ENCODE measurements at regions not wholly inside any gene's neighbourhood (a gene's known extent, or its start where the extent isn't known, plus 50 kb on each side); places are given as distances from the start of the nearest gene placed in this dataset.

DNA sequence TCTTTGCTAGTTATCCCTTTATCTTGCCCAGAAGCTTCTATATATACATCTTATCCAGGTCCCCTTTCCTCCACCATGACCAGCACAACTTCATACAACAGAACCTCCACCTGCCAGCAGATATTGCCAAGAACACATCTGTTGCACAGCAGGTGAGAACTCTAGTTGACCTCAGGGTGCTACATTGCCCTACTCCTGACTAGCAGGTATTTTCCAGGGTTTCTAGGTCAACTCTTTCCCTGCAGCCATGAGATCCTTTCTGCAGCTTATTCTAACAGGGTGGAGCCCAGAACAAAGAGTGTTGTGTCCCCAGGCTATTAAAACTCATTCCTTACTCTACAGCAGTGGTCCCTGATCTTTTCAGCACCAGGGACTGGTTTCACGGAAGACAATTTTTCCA lies 319.5 kb downstream of the PRDM2 start:
- H3K4me3 ChIP-seq: no peak overlapping the region
- H3K27ac ChIP-seq: no peak overlapping the region

DNA sequence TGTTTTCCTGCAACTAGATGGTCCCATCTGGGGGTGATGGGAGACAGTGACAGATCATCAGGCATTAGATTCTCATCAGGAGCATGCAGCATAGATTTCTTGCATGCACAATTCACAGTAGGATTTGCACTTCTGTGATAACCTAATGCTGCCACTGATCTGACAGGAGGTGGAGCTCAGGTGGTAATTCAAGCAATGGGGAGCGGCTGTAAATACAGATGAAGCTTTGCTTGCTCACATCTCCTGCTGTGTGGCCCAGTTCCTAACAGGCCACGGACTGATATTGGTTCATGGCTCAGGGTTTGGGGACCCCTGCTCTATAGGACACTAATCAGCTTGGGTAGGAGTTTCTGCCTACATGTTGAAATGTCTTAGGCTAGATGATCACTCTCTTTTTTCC lies 320.0 kb downstream of the PRDM2 start:
- Histone ChIP-seq H3K27ac (no peak overlapping the region), H3K4me3 (no peak overlapping the region)

DNA sequence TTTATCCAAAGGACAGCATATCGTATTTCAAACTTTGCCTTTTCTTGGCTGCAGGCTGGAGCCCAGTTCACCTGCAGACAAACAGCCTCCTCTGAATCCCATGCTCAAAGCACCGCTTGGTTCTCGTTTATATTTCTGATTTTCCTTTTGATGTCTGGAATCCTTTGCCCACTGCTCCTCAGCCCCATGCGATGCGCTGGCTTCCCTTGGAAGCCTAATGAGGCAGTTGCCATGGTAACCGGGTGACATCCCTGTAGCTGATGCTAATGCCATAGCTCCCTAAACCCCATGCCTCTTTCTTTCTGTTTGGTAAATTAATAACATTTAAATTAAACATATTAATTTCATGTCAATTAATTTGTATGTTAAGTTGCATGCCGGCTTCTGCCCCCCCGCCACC lies 327.1 kb downstream of the PRDM2 start:
- H3K27ac ChIP-seq: no peak overlapping the region
- no peak overlapping the region for H3K4me3 ChIP-seq

DNA sequence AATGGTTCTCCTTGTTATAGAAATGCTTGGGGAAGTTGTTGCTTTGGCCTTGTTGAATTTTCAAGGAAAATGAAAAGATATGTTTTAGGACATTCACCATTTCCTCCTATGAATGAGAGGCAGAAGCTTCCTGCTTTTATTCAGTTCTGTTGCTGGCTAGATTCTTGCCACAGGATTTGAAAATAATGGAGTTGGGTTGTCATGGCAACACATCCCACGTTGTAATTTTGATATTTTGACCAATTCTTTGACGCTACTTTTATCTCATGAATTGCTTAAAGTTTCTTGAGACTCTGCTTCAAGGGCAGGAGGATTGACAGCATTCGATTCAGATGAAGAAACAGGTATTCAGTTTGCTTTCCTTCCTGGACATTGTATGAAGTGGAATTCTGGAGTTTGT lies 331.5 kb downstream of the PRDM2 start:
- Histone ChIP-seq H3K27ac (no peak overlapping the region), H3K4me3 (no peak overlapping the region)

DNA sequence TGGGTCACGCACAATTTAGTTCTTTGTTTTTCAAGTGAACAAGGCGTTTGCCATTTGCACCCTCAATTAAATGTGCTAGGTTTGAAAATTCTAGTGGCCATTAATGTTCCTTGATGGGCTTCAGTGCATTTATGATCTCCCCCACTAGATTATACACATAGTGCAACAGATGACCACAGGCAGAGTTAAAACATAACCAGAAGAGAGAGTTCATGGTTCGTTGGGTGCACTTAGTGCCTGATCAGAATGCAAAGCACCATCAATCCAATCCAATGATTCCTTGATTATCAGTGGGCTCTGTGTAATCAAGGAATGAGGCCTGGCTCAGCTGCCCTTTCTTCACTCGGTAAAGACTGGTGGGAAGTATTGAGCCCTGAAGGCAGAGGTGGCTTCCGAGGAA lies 334.5 kb downstream of the PRDM2 start:
- no peak overlapping the region for H3K27ac ChIP-seq
- no peak overlapping the region for H3K4me3 ChIP-seq

DNA sequence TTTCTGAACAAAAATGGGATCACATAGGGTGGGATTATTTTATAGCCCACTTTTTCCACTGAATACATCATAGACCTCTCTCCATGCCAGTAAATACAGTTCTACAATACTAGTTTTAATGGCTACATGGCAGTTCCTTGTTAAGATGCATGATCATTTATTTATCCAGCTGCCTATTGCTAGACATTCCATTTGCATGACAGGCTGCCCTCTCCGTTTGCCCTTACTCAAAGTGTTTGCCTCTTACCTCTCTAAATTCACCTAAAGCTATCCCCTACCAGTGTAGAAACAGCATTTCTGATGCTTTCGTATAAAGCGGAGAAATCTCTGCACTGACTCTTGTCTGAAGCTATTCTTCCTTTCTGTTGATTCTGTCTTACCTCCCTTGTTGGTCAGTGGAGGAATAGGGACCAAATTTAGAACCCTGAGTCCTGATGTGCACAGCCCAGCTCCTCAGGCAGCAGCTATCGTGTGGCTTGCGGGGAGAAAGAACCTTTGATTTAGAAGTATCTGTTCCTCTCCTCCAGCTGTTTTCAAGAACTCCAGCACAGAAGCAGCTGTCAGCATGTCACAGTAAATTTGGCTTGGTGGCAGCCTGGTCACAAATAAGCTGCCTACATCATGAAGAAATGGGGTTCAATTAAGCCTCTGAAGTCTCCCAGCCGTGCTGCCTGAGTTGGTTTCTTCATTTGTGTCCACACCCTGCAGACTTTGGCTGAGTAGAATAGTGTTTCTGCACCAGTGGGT lies 337.3 kb downstream of the PRDM2 start:
- Histone ChIP-seq H3K4me3 (no peak overlapping the region), H3K27ac (no peak overlapping the region)

DNA sequence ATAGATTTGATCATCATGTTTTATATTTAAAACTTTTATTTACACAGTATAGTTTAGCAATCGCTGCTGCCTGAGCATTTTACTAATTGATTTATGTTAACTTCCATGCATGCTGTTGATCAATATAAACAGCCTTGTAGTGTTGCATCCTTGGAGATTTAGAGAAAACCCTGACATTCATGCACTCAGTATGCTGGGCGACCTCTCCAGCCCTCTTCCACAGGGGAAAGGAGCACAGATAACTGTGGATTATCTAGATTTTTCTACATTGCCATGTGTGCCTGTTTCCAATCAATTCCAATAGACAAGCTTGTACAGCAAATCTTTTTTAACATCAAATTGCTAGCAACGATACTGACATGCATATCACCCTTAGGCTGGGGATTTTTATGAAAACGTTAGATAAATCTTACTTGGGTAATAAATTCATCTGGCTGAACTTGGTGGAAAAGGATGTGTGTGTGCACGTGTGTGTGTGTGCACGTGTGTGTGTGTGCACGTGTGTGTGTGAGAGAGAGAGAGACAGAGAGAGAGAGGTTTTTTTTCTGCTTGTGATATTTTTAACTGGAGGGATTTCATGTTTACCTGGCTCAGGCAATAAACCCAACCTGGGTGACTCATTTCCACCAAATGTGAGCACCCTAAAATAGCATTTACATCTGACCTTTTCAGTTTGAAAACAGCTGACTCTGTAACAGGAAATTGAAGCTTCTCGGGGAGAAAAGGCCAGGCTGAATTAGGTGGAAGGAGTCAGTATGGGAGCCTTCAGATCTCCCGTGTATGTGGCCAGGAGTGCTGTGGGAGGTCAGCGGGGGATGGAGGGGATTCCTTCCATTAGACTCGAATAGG lies 339.8 kb downstream of the PRDM2 start:
- Histone ChIP-seq H3K4me3 (no peak overlapping the region), H3K27ac (no peak overlapping the region)

DNA sequence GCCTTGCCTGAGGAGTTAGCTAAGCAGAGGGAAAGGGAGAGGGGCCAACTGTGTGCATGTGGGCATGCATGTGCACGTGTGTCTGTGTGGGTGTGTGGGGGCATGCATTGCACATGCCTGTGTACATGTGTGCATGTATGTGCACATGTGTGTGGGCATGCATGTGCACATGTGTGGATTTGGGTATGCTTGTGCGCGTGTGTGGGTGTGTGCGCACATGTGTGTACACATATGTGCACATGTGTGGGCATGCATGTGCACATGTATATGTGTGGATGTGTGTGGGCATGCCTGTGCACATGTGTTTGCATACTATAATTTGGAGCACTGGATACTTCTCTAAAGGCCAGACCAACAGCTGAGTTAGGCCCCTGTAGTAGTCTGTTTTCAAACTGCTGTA lies 350.0 kb downstream of the PRDM2 start:
- no peak overlapping the region for H3K4me3 ChIP-seq
- no peak overlapping the region for H3K27ac ChIP-seq

DNA sequence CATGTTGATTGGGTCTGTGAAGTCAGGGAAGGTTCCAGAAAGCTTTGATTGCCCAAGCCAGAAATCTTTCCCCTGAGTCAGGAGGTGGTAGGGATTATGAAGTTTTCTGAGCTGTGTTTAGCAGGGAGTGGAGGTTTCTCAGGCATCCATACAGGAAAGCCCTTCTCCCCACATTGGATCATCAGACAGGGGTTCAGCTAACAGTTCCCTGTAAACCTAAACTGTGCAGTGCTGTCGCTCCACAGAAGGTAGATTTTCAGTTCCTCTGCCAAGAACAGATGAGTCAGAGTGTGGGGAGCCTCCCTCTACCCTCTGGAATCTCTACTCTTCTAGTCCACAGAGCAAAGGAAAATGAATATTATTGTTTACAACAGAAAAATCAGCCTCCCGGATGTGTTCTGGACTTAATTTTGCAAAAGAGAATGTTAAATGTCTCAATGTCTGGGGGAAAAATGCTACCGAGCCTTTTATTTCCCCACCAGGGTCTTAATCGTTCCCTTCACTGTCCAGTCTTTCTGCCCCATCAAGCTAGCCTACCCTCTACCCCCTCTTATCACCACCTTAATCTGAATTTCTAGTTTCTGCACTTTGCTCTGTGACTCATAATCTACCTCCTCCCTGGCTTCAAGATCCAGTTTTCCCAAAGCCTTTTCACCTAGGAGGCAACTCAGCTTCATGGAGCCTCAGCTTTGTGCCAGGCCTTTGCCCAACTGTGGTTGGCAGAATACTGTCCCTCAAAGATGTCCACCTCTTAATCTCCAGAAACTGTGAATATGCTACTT lies 355.6 kb downstream of the PRDM2 start:
- peak overlapping the region in 4 of 21 experiments; percentile 2 to 36 (median 22) for H3K27ac ChIP-seq

GRCh38 chr1:14057640-14058039 lies 357.7 kb downstream of the PRDM2 start:
- no peak overlapping the region for H3K4me3 ChIP-seq
- no peak overlapping the region for H3K27ac ChIP-seq

More for the DNA sequence above, 355.6 kb downstream of the PRDM2 start:
- H3K4me3 ChIP-seq: no peak overlapping the region

DNA sequence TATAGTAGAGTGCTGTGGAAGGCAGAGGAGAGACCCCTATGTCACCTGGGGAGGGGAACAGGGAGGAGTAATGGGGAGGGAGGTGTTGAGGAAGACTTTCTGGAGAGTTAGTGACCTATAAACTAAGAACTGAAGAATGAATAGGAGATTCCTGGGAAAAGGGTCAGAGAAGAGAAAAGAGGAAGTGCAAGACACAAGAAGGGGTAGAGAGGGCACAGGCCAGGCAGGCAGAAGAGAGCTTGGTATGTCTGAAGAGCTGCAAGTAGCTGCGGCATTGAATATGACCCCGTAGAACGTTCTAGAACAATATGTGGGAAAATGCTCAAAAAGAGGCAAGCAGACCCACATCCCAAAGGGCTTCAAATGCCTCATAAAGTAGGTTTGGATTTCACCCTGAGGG lies 361.2 kb downstream of the PRDM2 start:
- Histone ChIP-seq H3K4me3 (no peak overlapping the region), H3K27ac (no peak overlapping the region)

- Histone ChIP-seq H3K4me3 (no peak overlapping the region), H3K27ac (no peak overlapping the region)
Measured at GRCh38 chr1:14061722-14062121, 361.7 kb downstream of the PRDM2 start.

DNA sequence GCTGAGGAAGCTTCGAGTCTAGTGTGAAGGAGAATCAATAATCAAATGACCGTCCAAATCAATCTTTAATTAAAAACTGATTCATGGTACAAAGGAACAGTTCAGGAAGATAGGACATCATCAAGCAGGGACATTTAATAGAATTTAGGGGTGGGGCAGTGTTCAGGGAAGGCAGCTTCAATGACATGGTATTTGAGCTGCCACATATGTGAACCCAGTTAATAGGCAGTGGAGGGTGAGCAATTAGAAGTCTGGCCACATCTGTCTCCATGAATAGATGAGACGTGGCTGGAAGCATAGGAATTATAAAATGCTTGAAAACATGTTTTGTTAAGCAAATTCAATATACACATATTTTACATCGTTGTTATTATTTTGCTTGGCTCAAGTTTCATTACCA lies 362.7 kb downstream of the PRDM2 start:
- no peak overlapping the region for H3K27ac ChIP-seq
- H3K4me3 ChIP-seq: no peak overlapping the region

- Histone ChIP-seq H3K4me3 (no peak overlapping the region), H3K27ac (no peak overlapping the region)
Measured at GRCh38 chr1:14064649-14065442, 364.9 kb downstream of the PRDM2 start.

- no peak overlapping the region for H3K4me3 ChIP-seq
- no peak overlapping the region for H3K27ac ChIP-seq
Measured at GRCh38 chr1:14065486-14065885, 365.5 kb downstream of the PRDM2 start.

GRCh38 chr1:14067036-14067435 lies 367.0 kb downstream of the PRDM2 start:
- Histone ChIP-seq H3K27ac (no peak overlapping the region), H3K4me3 (no peak overlapping the region)

DNA sequence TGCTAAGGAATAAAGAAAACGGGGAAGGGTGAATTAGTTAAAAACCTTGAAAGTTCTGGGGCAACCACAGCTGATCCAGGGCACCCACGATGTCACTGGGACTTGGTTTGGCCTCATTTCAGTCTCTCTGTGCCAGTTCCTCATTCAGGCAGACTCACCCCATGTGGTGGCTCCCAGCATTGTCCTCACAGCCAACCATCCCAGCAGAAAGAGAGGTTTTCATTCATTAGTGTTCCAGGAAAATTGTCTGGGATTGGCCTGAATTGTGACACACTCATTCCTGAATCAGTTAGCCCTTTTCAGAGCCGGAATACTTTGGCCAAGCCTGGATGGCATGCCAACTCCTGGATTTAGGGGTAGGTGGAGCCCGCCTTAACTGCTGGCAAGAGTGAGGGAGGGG lies 367.7 kb downstream of the PRDM2 start:
- Histone ChIP-seq H3K27ac (no peak overlapping the region), H3K4me3 (no peak overlapping the region)

DNA sequence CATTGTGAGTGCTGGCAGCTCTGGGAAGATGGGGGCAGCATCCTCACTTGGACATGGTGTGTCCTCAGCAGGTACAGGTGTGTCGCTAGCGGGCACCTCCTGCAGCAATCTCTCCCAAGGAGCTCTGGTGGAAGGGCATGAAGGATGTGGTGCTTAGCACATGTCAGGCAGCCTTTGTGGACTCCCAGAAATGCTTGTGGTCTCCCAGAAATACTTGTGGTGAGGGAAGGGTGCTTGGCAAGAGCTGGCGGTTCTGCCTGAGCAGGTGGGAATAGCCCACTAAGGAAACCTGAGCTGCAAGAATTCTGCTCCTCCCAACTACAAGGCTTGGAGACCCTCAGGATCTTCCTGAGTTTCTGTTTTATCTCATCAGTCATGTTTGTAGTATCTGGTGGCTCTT lies 371.6 kb downstream of the PRDM2 start:
- H3K4me3 ChIP-seq: no peak overlapping the region
- no peak overlapping the region for H3K27ac ChIP-seq

DNA sequence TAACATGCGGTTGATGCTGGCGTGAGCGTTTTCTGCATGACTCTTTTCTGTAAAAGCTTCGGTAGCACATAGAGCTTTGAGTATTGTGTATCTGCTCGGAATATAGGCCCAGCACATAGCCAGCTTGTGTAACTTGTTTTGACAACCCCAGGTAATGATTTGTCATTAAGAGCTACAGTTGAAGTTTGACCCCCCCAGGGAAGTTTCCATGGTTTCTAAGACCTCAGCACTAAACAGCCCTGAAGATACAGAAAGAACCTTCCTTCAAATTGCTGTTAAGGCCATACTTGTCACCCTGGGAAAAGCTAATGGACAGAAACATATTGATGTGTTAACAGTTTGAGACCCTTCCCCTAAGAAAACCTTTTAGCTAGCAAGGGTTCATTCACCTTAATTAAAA lies 380.7 kb downstream of the PRDM2 start:
- Histone ChIP-seq H3K27ac (no peak overlapping the region), H3K4me3 (no peak overlapping the region)

DNA sequence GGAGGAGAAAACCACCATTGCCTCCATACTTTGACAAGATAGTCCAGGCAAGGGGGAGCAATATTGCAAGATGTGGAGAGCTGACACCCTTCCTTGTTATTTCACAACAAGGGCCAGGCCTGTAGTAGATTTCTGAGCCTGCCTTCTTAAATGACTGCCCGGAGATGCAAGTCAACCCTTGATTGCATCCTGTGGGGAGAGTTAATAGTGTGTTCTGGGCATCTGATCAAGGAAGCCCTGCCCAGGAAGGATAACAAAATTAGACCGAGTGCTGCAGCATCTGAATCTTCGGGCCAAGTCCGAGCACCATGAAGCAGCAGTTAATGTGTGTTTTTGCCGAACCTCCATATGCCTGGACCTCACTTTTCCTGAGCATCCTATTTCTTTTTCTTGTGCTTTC lies 382.3 kb downstream of the PRDM2 start:
- Histone ChIP-seq H3K4me3 (no peak overlapping the region), H3K27ac (no peak overlapping the region)

All from skin epidermis (tissue), 12 donors.